ENCODE measurements at regions not wholly inside any gene's neighbourhood (a gene's known extent, or its start where the extent isn't known, plus 50 kb on each side); places are given as distances from the start of the nearest gene placed in this dataset.
"Not testable (repeated sequence)": the region's sequence is repeated elsewhere in the genome, so short reads cannot be mapped to it uniquely, and the experiment has no call there.

GRCh38 chr7:81460250-81461045 is 309.4 kb downstream of the HGF start:
- no peaks in the 10 kb centered on the region for H3K4me1 ChIP-seq
- no peak overlapping the region for H3K9ac ChIP-seq (ENCODE audit: low read depth in 2 of 2, low read length in 2 of 2)
- H3K27me3 ChIP-seq = no peaks in the 10 kb centered on the region
- intact Hi-C loops (cut with DNase I) = no loop called here
- H3K9me3 ChIP-seq = no peaks in the 10 kb centered on the region
- no peak for TF ChIP-seq CTCF (IDR thresholded peaks at IDR 0.05)
- no peak for DNase-seq
- H3K27ac ChIP-seq = no peak overlapping the region
- no peak overlapping the region for H3K4me3 ChIP-seq
- H3K36me3 ChIP-seq = no peaks in the 10 kb centered on the region

DNA sequence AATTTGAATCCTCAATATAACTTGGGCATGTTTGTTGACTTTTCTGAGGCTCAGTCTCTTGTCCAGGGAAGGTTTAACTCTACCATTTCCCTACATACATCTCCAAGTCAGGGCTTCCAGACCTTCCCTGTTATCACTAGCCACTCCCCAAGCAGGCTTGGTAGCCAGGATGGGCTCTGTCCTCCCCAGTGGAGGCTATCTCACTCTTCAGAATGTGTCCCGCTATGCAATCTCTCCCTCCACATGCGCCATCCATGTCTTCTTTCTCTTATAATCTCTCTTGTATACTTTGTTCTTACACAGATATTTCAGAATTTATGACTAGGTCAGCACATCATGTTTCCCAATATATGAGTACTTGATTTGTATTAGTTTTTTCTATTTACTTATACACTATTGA is 310.4 kb downstream of the HGF start:
- no peak overlapping the region for H3K9ac ChIP-seq (ENCODE audit: low read depth in 2 of 2, low read length in 2 of 2)
- no peak overlapping the region for H3K4me3 ChIP-seq
- intact Hi-C loops (cut with DNase I) = loop anchor here (5.0 kb wide), 2 partner anchors 542 to 762 kb away; partner anchors contain the start of gene SEMA3C
- DNase-seq = no peak
- no peak overlapping the region for H3K27ac ChIP-seq
- H3K4me1 ChIP-seq = no peaks in the 10 kb centered on the region
- H3K9me3 ChIP-seq = no peaks in the 10 kb centered on the region
- TF ChIP-seq CTCF (IDR thresholded peaks at IDR 0.05) = no peak
- H3K27me3 ChIP-seq = no peaks in the 10 kb centered on the region
- H3K36me3 ChIP-seq = no peaks in the 10 kb centered on the region

GRCh38 chr7:81457852-81458522 is 311.9 kb downstream of the HGF start:
- Histone ChIP-seq H3K36me3 (no peaks in the 10 kb centered on the region), H3K4me3 (no peak overlapping the region), H3K27me3 (no peaks in the 10 kb centered on the region), H3K9me3 (no peaks in the 10 kb centered on the region), H3K27ac (no peak overlapping the region), H3K4me1 (no peaks in the 10 kb centered on the region), H3K9ac (ENCODE audit: low read depth in 2 of 2, low read length in 2 of 2) (no peak overlapping the region)
- intact Hi-C loops (cut with DNase I) = loop anchor here (5.0 kb wide), 2 partner anchors 541 to 761 kb away; partner anchors contain the start of gene SEMA3C
- no peak for DNase-seq
- TF ChIP-seq CTCF (IDR thresholded peaks at IDR 0.05) = peak; percentile 37

GRCh38 chr7:81453770-81454169 is 316.1 kb downstream of the HGF start:
- intact Hi-C loops (cut with DNase I); H3K9me3 ChIP-seq: not testable (repeated sequence)

GRCh38 chr7:81449105-81449504 is 320.7 kb downstream of the HGF start:
- no peak for TF ChIP-seq CTCF (IDR thresholded peaks at IDR 0.05)
- H3K36me3 ChIP-seq = no peaks in the 10 kb centered on the region
- no peak overlapping the region for H3K9ac ChIP-seq (ENCODE audit: low read depth in 2 of 2, low read length in 2 of 2)
- no peaks in the 10 kb centered on the region for H3K9me3 ChIP-seq
- intact Hi-C loops (cut with DNase I) = no loop called here
- no peak for DNase-seq
- no peaks in the 10 kb centered on the region for H3K27me3 ChIP-seq
- no peaks in the 10 kb centered on the region for H3K4me1 ChIP-seq
- no peak overlapping the region for H3K4me3 ChIP-seq
- no peak overlapping the region for H3K27ac ChIP-seq

More at GRCh38 chr7:81453770-81454169, 316.1 kb downstream of the HGF start:
- not testable (repeated sequence) for H3K36me3 ChIP-seq; H3K4me3 ChIP-seq; H3K27ac ChIP-seq; H3K27me3 ChIP-seq; DNase-seq; H3K4me1 ChIP-seq; H3K9ac ChIP-seq (ENCODE audit: low read depth in 2 of 2, low read length in 2 of 2)
